ENCODE measurements at regions not wholly inside any gene's neighbourhood (a gene's known extent, or its start where the extent isn't known, plus 50 kb on each side); places are given as distances from the start of the nearest gene placed in this dataset.

DNA sequence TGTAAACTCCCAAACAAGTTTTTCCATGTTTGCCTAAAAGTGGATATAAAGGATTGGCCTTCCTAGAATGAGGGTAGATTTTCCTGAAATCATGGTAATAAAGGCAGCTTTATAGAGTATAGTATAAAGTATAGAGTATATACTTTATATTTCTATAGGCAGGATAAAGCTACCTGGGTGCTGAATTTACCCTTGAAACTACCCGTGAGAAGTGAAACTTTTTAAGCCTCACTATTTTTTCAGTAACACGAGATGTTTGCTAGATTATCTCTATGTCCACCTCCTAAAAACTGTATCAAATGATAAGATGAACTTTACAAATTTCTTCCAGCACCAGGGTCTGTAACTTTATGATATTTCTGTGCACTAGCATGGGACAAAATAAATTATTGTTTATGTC lies 340.0 kb upstream of the GALNTL6 start:
- Histone ChIP-seq H3K9me3 (ENCODE audit: control insufficient read depth, low read length) (no peaks in the 10 kb centered on the region), H3K27ac (ENCODE audit: low read depth, low read length) (no peak overlapping the region), H3K27me3 (ENCODE audit: control insufficient read depth, insufficient read depth, low read length, poor library complexity, severe bottlenecking) (no peaks in the 10 kb centered on the region), H3K36me3 (ENCODE audit: control insufficient read depth, insufficient read depth, low read length) (no peaks in the 10 kb centered on the region), H3K4me3 (ENCODE audit: low read length) (no peak overlapping the region), H3K9ac (ENCODE audit: extremely low read depth, low read length, poor library complexity, severe bottlenecking) (no peak overlapping the region), H3K4me1 (ENCODE audit: control insufficient read depth, insufficient read depth, low read length) (no peaks in the 10 kb centered on the region)
- no peak overlapping the region for H3K4me3 Mint-ChIP-seq
- TF ChIP-seq, protein P1, sequence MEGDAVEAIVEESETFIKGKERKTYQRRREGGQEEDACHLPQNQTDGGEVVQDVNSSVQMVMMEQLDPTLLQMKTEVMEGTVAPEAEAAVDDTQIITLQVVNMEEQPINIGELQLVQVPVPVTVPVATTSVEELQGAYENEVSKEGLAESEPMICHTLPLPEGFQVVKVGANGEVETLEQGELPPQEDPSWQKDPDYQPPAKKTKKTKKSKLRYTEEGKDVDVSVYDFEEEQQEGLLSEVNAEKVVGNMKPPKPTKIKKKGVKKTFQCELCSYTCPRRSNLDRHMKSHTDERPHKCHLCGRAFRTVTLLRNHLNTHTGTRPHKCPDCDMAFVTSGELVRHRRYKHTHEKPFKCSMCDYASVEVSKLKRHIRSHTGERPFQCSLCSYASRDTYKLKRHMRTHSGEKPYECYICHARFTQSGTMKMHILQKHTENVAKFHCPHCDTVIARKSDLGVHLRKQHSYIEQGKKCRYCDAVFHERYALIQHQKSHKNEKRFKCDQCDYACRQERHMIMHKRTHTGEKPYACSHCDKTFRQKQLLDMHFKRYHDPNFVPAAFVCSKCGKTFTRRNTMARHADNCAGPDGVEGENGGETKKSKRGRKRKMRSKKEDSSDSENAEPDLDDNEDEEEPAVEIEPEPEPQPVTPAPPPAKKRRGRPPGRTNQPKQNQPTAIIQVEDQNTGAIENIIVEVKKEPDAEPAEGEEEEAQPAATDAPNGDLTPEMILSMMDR (conservative IDR thresholded peaks at IDR 0.05): no peak
- no peaks in the 10 kb centered on the region for H3K9me3 Mint-ChIP-seq
- DNase-seq: no peak
- no peak overlapping the region for H3K27ac Mint-ChIP-seq
- no peaks in the 10 kb centered on the region for H3K36me3 Mint-ChIP-seq (ENCODE audit: low read depth)
- WGBS, 2 experiments (ENCODE audit: insufficient coverage in 1 of 2, insufficient read length in 1 of 2): 90 to 100% methylated on average over 2 of the region's 2 CpGs
- no peaks in the 10 kb centered on the region for H3K27me3 Mint-ChIP-seq (ENCODE audit: insufficient read depth)
- peaks cover 2% of the 10 kb centered on the region for H3K4me1 Mint-ChIP-seq

DNA sequence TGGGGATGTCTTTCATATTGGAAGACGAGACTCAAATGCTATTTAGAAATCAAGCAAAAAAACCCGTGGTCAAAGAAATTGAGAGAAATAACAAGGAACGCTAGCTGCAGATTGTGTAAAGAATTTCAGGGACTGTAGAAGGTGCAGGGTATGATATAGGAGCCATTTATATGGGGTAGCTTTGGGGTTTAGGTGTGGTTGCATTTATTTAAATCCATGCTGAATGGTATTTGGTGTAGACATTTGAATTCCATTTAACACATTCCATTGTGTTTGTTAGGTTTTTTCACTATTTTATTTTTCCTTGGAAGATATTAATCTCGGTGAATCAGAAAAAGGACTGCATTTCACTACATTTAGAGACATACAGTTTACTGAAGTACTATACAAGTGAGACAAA lies 341.0 kb upstream of the GALNTL6 start:
- Mint-ChIP-seq H3K27ac (no peak overlapping the region), H3K27me3 (ENCODE audit: insufficient read depth) (no peaks in the 10 kb centered on the region), H3K36me3 (ENCODE audit: low read depth) (no peaks in the 10 kb centered on the region), H3K4me1 (no peaks in the 10 kb centered on the region), H3K4me3 (no peak overlapping the region), H3K9me3 (no peaks in the 10 kb centered on the region)
- no peaks in the 10 kb centered on the region for H3K27me3 ChIP-seq (ENCODE audit: control insufficient read depth, insufficient read depth, low read length, poor library complexity, severe bottlenecking)
- TF ChIP-seq, protein P1 (conservative IDR thresholded peaks at IDR 0.05): no peak
- no peak overlapping the region for H3K4me3 ChIP-seq (ENCODE audit: low read length)
- DNase-seq: no peak
- no peaks in the 10 kb centered on the region for H3K9me3 ChIP-seq (ENCODE audit: control insufficient read depth, low read length)
- H3K27ac ChIP-seq (ENCODE audit: low read depth, low read length): no peak overlapping the region
- no peak overlapping the region for H3K9ac ChIP-seq (ENCODE audit: extremely low read depth, low read length, poor library complexity, severe bottlenecking)
- no peaks in the 10 kb centered on the region for H3K36me3 ChIP-seq (ENCODE audit: control insufficient read depth, insufficient read depth, low read length)
- no peaks in the 10 kb centered on the region for H3K4me1 ChIP-seq (ENCODE audit: control insufficient read depth, insufficient read depth, low read length)
- 90 to 91% methylated on average over 3 to 4 of the region's 4 CpGs for WGBS, 2 experiments (ENCODE audit: insufficient coverage in 1 of 2, insufficient read length in 1 of 2)

DNA sequence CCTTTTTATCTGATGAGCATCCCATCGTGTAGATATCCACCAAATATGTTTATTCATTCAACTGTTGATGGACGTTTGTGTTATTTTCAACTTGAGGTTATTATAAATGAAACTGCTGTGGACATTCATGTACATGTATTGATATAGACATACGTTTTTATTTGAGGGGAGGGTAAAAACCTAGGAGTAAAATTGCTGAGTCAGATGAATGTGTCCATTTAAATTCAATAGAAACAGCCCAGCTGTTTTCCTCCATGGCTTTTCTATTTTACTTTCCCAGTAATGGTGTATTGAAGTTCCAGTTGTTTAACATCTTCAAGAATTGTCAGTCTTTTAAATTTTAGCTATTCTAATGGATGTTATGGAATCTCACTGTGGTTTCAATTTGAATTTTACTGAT lies 348.7 kb upstream of the GALNTL6 start:
- TF ChIP-seq, protein P1 (conservative IDR thresholded peaks at IDR 0.05): no peak
- no peak overlapping the region for H3K27ac Mint-ChIP-seq
- H3K4me1 ChIP-seq (ENCODE audit: control insufficient read depth, insufficient read depth, low read length): no peaks in the 10 kb centered on the region

More for the DNA sequence above, 348.7 kb upstream of the GALNTL6 start:
- H3K9me3 Mint-ChIP-seq: no peaks in the 10 kb centered on the region
- whole genome bisulfite sequencing, 2 experiments (ENCODE audit: insufficient coverage in 1 of 2, insufficient read length in 1 of 2): 83 to 85% methylated on average over 1 to 3 of the region's 3 CpGs
- H3K27ac ChIP-seq (ENCODE audit: low read depth, low read length): no peak overlapping the region
- no peak overlapping the region for H3K9ac ChIP-seq (ENCODE audit: extremely low read depth, low read length, poor library complexity, severe bottlenecking)
- H3K36me3 Mint-ChIP-seq (ENCODE audit: low read depth): no peaks in the 10 kb centered on the region
- H3K4me3 Mint-ChIP-seq: no peak overlapping the region
- no peak overlapping the region for H3K4me3 ChIP-seq (ENCODE audit: low read length)
- H3K36me3 ChIP-seq (ENCODE audit: control insufficient read depth, insufficient read depth, low read length): no peaks in the 10 kb centered on the region
- H3K27me3 ChIP-seq (ENCODE audit: control insufficient read depth, insufficient read depth, low read length, poor library complexity, severe bottlenecking): no peaks in the 10 kb centered on the region
- no peaks in the 10 kb centered on the region for H3K4me1 Mint-ChIP-seq
- no peak for DNase-seq
- H3K27me3 Mint-ChIP-seq (ENCODE audit: insufficient read depth): no peaks in the 10 kb centered on the region
- peaks cover under 1% of the 10 kb centered on the region for H3K9me3 ChIP-seq (ENCODE audit: control insufficient read depth, low read length)
